Amniotic stem cell (primary cell): ENCODE measurements at regions not wholly inside any gene's neighbourhood (a gene's known extent, or its start where the extent isn't known, plus 50 kb on each side); places are given as distances from the start of the nearest gene placed in this dataset.

Experiments used
- DNase-seq: peaks from one replicate; lab custom pipeline; 2025; lab: John Stamatoyannopoulos, UW

DNA sequence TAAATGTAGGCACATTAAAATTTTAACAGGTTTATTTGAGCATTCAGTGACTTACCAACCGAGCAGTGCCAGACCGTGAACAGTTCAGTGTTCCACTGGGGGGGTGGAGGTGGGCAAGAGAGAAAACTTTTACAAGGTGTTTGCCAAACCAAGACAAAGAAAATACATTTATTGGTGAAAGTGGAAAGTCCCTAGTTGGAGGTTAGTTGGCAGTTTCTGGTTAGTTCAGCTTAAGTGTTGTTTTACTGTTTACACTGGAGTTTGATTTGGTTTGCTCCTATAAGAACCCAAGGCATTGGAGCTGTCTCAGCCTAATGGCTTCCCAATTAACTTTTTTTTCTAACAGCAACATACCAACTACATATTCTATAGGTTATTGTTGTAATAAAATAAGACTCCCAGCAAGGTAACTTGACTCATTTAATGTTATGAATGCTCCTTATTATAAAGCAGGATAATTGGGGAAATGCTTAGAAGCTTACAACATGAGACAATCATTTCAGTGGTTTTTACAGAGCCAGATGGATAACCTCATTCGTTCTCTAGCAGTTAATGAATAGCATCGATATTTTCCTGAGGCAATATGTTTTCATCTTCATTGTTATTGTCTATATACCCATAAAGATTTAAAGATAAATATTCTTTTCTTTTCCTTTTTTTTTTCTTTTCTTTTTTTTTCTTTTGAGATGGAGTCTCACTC is 115.8 kb downstream of the ETNK1 start:
- DNase-seq: no peak

DNA sequence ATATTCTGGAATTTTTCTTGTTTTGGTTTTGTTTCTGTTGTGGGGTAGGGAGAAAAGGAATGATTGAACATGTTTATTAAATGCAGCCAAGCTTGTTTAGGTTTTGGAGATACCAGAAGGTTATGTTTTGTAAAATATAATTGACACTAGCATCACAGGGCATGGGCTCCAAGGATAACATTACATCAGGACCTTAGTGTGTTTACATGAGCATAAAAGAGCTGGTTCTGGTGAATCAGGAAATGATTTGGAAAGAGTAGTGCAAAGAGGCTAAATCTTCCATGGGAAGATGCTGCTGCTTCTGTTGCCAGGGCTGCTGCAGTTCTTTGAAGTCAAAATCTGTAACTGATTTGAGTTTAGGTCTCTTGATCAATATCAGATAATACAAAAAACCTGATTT is 118.7 kb downstream of the ETNK1 start:
- no peak for DNase-seq

DNA sequence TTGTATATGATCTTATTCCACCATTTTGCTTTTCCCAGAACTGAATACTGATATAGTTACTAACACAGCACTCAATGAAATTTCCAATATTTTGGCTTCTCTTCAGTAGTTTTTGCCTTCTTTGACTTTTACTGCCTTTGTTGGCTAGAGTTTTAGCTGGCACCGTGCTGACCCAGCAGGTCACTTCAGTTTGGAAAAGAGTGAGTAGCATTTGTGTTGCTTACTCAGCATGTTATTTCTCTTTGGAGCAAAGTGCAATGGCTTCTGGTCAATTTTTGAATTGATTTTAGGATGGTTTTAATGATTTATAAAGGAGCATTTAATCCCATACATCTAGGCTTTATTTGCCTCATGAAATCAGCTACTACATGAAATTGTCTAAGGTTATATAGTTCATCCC is 119.2 kb downstream of the ETNK1 start:
- no peak for DNase-seq

DNA sequence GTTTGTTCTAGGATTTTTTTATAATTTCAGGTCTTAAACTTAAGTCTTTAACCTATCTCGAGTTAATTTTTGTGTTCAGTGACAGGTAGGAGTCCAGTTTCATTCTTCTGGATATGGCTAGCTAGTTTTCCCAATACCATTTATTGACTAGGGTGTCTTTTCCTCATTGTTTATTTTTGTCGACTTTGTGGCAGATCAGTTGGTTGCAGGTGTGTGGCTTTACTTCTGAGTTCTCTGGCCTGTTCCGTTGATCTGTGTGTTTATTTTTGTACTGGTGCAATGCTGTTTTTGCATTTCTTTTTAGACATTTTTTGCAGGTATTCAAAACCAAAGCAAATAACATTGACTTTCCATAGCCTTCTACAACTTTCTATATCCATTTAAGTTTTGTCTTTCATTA is 121.7 kb downstream of the ETNK1 start:
- DNase-seq: no peak

DNA sequence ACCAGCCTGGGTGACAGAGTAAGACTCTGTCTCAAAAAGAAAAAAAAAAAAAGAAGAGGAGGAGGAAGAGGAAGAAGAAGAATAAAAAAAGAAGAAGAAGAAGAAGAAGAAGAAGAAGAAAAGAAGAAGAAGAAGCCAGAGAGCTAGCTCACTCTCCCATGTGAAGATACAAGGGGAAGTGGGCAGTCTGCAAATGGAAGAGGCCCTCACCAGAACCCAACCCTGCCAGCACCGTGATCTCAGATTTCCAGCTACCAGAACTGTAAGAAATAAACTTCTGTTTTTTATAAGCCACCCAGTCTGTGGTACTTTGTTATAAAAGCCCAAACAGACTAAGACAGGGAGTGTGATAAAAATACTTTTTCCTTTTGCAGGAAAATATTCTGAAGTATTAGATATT is 130.7 kb downstream of the ETNK1 start:
- no peak for DNase-seq

DNA sequence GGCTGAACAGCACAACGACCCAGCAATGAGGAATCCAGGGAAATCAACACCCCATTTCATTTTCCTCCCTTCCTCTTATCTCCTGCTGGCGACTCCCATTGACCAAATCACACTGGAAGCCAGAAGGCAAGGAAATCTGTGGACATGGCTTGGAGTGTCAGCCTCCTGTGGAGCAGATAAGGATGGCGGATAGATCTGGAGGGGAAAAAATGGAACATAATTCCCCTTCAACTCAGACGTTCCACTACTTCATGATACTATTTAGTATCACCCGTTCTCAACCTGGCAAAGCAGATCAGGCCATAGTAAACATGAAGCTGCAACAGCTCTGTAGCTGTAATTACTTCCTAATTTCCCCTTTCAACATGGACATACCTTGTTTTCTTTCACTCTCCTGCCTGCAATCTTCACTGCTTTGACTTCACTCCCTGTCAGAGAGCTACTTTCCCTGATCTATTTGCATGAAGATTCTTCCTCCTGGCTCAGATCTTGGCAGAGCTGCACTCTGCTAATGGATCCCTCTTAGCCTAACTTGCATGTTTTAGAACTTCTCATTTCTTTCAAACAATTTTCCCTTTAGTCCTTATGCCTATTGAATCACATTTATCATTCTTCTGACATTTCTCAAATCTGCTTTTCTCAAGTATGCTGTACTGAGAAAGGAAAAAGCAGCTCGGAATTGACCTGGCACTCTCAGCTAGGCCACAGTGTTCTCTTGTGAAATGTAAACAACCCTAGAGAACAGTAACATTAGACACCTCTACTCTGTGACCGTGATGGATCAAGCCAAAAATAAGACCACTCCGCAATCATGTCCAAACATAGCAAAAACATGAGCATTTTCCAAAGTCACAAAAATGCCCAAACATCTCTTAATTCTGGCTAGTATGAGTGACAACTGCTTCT is 135.1 kb downstream of the ETNK1 start:
- no peak for DNase-seq

DNA sequence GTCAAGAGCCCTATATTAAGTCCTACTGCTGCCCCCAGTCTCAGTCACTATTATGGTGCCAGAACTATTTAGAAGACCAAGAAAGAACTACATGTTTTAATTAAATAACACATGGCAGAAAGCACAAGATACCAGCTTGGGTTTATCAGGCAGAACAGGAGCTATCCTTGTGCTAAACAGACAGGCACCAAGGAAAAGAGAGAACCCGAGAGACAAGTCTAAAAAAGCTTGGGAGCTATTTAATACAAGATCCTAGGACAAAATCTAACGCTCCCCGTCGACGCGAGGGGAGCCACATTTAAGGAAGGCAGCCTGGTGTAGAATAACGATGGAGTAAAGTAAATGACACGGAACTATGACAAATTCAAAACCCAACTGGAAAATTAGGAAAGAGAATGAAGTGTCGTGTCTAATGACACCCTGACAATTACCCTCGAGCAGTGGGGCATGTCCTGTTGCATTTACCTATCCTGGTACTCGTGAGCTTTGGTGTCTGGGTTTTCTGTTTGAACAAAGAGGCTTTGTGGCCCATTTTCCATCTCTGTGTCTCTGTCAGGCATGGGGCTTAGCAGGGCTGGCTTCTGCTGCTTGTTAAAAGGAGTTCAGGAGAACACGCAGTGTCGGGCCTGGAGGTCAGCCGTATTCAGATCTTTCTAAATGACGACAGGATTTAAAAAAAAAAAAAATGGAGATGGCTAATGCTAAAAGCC is 140.6 kb downstream of the ETNK1 start:
- DNase-seq: no peak

DNA sequence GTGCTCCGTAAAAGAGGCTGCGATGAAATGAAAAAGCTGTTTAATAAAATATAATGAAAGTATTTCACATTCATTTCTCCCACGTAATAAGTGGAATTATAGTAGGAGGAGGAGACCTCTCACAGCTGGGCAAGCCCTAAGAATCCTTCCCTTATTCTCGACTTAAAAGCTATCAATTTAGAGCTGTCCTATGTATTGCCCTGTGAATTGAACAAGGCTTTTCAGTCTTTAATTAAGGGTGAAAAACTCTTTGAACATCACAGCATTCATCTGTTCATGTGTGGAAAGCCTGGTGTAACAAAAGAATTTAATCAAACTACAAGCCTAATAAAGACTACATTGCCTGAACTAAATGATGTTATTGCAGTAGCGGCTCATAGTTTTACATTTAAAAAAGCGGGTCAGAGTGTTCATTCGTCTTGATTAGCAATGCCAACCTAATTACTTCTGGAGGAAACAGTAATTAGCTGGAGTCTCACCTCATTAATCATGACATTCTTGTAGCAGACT is 142.0 kb downstream of the ETNK1 start:
- no peak for DNase-seq

DNA sequence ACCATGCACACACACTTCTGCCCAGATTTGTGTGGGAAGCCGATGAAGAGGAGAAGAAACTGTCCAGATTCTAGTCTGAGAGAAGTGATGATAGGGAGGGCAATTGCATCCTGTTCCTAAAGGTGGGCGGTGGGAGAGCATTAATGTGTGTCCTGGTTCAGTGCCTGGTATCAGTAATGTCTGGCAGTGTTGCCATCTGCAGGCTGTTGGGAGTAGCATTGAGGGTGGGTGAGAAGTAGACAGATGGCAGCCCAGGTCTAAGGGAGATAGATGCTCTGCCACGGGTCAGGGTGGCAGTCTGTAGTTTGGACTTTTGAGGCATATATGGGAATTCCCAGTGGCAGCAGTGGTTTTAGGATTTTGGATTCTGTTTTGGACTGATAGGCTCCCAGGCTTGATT is 156.4 kb downstream of the ETNK1 start:
- DNase-seq: no peak

DNA sequence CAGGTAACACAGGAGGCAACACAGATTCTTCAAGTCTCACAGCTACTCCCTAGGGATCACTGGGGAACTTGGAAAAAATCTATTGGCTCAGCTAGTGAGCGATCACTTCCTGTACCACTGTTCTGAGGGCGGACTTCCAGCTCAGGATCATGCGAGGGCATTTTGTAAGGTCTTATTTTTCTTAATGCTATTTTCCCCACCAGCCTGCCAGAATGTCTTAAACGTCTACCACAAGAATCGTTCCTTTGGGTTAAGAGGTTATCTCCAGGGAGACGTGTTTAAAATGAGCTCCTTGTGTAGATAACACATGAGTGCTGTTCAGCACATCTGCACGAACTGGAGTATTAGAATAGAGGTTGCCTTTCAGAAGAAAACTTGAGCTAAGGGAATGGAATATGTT is 162.6 kb downstream of the ETNK1 start:
- no peak for DNase-seq

DNA sequence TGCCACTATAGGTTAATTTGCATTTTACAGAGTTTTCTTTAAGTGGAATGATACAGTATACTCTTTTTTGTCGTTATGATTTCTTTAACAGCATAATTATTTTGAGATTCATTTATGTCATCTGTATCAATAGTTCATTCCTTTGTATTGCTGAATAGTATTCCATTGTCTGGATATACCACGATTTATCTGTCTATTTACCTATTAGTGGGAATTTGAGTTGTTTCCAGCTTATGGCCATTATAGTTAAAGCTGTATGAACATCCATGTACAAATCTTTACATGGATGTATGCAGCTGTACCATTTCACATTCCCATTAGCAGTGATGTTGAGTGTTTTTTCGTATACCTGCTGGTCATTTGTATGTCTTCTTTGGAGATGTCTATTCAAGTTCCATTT is 163.9 kb downstream of the ETNK1 start:
- no peak for DNase-seq

DNA sequence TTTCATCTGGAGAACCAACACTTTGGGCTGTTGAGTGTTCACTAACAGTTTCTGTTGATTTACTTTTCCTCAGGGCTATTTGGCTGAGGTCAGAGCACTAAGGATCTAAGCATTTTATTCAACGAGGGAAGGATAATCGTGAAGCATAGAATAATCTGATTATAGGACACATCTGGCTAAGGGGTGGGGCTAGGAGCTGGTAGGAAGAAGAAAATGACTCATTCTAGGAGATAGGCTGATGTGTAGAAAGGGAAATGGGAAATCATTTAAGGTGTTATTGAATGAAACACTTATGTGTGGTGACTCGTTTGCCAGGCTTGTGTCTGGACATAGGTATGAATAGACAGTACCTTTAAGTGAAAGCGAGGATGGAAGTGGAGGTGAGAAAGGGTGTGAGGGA is 167.2 kb downstream of the ETNK1 start:
- no peak for DNase-seq

DNA sequence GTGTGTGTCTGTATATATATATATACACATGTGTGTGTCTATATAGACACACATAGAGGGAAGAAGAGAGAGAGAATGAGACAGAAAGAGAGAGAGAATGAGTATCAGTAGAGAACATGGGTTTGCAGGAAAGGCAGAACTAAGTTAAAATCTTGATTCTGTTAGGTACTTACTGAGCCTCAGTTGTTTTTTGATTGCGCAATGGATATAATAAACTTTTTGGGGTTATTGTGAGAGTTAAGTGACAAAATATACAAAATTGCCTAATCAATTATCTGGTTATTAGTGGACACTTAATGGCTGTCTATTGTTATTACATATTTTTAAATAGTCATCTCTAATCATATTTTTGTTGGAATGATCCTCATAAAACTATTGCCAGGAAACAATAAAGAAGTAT is 169.0 kb downstream of the ETNK1 start:
- DNase-seq: no peak

DNA sequence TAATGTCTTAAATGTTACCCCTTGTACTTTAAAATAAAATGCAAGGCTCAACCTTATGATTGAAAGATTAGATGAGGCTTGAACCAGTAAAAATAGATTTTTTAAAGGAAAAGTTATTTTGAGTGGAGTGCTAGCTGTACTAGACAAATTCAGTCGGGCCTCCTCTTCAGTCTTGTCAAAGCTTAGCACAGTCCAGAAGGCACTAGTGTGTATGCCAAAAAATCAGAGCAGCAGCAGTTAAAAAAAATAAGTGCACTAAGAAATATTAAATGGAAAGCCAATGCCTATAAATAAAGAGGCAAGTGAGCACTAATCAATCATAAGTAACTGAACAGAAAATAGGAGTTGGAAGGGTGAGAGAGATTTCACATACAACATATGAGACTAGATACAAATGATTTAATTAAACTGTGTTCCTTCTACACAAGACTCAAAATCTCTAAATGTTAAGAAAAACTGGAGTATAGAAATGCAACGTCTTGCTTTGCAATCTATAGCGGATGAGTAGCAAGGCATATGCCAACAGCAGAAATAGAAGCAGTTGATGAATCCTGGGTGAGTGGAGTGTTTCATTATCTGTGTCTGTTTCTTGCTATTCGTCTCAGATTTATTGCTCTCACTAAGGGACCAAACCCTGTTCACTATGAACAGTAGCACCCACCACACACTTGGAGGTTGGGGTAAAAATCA is 172.1 kb downstream of the ETNK1 start:
- DNase-seq: no peak

DNA sequence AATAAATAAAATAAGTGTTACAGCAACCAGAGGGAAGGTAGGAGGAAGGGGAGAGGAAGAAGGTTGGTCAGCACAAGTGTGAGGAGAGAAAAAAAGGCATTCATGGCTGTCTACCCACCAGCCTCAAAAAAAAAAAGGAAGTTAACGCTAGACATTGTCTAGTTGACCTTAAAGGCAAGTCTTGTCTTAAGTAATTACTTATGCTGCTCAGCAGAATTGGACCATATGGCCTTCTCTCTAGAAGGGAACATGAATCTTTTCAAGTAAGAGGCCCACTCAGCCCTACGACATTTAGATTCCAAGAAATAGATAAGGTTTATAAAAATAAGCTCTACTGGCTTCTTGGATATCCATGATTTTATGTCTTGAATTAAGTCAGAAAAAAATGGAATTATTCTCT is 172.7 kb downstream of the ETNK1 start:
- DNase-seq: no peak

DNA sequence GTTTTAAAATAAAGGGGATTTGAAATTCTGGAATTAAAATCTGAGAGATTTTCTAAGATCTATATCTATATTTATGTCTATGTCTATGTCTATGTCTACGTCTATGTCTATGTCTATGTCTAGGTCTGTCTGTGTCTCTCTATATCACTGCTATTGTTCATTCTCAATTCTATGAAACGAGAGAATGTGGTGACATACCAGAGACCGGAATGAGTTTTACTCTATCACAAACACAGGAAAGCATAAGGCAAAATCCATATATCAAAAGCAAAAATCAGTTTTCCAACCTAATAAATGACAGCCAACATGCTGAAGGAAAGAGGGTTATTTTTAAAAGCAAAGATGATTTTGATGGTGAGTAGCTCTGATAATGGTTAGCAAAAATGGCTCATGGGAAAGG is 173.1 kb downstream of the ETNK1 start:
- no peak for DNase-seq

DNA sequence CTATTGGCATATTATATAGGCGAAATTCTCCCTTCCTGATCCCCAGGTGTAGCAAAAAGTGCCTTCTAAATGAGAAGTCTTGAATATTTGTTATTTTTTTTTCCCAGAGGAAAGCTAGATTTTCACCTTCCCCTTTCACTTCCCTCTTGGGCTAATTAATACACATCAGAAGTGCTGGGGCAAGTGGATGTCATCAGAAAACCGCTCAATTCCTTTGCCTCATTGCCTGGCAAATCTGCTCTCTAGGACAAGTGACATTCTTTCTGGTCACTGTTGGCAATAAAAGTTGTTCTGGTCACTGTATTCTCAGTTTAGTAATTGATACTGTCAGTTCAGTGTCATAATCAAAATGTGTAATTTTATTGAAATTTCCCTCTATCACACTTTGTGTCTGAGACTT is 174.5 kb downstream of the ETNK1 start:
- no peak for DNase-seq

DNA sequence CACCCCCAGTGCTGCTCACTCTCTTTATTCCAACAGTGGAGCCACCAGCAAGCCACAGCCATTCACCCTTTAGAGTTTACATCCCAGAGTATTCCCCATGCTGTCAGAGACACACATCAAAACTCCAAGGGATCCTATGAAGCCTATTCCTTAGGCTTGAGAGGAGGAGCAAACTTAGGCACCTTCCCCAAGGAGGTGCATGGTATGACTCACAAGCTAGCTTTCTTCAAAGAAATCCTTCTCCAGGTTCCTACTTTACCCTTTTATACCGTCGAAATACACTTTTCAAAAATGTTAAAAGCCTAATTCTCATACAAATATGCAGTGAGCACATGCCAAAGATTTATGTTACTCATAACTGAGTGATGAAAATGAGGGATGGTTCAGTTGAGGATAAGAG is 175.4 kb downstream of the ETNK1 start:
- no peak for DNase-seq

DNA sequence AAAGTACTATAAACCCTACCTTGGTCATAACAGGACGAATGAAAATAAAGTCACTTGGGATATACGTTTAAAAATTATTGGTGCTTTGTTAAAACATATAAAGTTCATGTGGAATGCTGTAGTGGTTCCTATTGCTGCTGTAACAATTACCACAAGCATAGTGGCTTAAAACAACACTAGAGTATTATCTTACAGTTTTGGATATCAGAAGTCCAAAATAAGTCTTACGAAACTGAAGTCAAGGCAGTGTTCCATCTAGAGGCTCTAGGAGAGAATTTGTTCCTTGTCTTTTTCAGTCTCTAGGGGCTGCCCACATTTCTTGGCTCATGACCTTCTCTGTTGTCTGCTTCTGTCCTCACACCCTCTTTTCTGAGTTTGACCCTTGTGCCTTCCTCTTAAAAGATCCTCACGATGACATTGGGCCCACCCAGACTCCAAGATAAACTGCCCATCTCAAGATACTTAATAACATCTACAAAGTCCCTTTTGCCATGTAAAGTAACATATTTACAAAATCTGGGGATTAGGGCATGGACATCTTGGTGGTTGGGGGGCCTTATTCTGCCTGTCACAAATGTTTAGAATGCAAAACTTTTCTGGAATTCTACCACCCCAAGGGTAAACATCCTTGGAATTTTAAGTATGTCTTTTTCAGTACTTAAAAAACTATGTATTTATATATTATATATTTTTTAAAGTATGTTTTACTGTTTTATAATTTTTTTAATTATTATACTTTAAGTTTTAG is 178.1 kb downstream of the ETNK1 start:
- DNase-seq: no peak

DNA sequence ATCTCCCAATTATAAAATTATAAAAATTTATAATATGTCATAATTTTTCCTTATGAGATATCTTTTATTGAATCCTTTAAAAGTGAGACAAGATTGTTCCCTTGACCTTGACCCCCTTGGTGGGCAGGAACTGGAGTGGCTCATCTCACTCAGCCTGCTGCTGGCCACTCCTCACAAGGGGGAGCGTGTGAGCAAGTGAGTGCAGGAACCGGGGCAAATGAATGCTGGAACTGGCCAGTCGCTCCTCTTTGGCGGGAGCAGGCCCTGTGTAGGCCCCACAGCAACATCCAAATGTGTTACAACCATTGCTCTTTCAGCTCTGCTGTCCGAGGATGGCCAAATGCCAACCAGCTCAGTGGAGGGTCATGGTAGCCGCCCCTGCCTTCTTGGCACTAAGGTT is 178.8 kb downstream of the ETNK1 start:
- no peak for DNase-seq

DNA sequence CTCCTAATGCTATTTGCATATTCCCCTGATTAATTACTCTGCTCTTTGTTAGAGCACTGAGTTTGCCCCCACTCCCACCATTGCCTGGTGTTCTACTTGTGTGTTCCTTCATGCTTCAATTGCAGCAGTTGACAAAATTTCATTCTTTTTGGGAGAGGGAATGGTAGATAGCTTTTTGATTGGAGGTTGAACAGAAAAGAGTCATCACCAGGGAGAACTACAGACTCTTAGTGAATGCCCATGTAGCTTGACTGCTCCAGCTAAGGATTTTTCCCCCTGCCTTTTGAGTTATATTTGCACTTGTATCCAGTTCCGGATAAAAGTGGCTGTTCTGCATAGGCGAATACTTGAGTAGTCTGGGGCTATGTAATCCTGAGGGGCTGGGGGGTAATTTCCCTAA is 183.9 kb downstream of the ETNK1 start:
- DNase-seq: no peak
